ENCODE measurements at regions not wholly inside any gene's neighbourhood (a gene's known extent, or its start where the extent isn't known, plus 50 kb on each side); places are given as distances from the start of the nearest gene placed in this dataset.
A peak's percentile ranks its signal among the peaks of the same experiment; 100 is the strongest.

GRCh38 chr10:128870830-128871597, 596.0 kb upstream of the MGMT start:
- no peak for TF ChIP-seq CTCF (IDR thresholded peaks at IDR 0.05; ENCODE audit: low read depth, low read length)
- H3K4me3 ChIP-seq (replicated peaks in 1 of 2; ENCODE audit: low read depth in 2 of 2, low read length in 2 of 2), result no peak overlapping the region
- DNase-seq (ENCODE audit: low read depth in 2 of 2), result no peak

GRCh38 chr10:128871671-128872231, 595.3 kb upstream of the MGMT start:
- no peak overlapping the region for H3K4me3 ChIP-seq (replicated peaks in 1 of 2; ENCODE audit: low read depth in 2 of 2, low read length in 2 of 2)
- TF ChIP-seq CTCF (IDR thresholded peaks at IDR 0.05; ENCODE audit: low read depth, low read length), result no peak
- DNase-seq (ENCODE audit: low read depth in 2 of 2), result no peak

- H3K4me3 ChIP-seq (replicated peaks in 1 of 2; ENCODE audit: low read depth in 2 of 2, low read length in 2 of 2), result no peak overlapping the region
- DNase-seq (ENCODE audit: low read depth in 2 of 2), result peak in 1 of 2 donors; percentile 43
- TF ChIP-seq CTCF (IDR thresholded peaks at IDR 0.05; ENCODE audit: low read depth, low read length), result no peak
Measured at GRCh38 chr10:128873411-128874054, 593.5 kb upstream of the MGMT start.

- no peak overlapping the region for H3K4me3 ChIP-seq (replicated peaks in 1 of 2; ENCODE audit: low read depth in 2 of 2, low read length in 2 of 2)
- no peak for TF ChIP-seq CTCF (IDR thresholded peaks at IDR 0.05; ENCODE audit: low read depth, low read length)
- DNase-seq (ENCODE audit: low read depth in 2 of 2), result no peak
Measured at GRCh38 chr10:128874331-128874730, 592.7 kb upstream of the MGMT start.

GRCh38 chr10:128875030-128875744, 591.9 kb upstream of the MGMT start:
- DNase-seq (ENCODE audit: low read depth in 2 of 2), result peak in 1 of 2 donors; percentile 39
- H3K4me3 ChIP-seq (replicated peaks in 1 of 2; ENCODE audit: low read depth in 2 of 2, low read length in 2 of 2), result no peak overlapping the region
- TF ChIP-seq CTCF (IDR thresholded peaks at IDR 0.05; ENCODE audit: low read depth, low read length), result no peak

GRCh38 chr10:128875956-128876736, 590.9 kb upstream of the MGMT start:
- no peak overlapping the region for H3K4me3 ChIP-seq (replicated peaks in 1 of 2; ENCODE audit: low read depth in 2 of 2, low read length in 2 of 2)
- peak; percentile 16 to 79 for DNase-seq (ENCODE audit: low read depth in 2 of 2)
- no peak for TF ChIP-seq CTCF (IDR thresholded peaks at IDR 0.05; ENCODE audit: low read depth, low read length)
